ENCODE measurements at regions not wholly inside any gene's neighbourhood (a gene's known extent, or its start where the extent isn't known, plus 50 kb on each side); places are given as distances from the start of the nearest gene placed in this dataset.

DNA sequence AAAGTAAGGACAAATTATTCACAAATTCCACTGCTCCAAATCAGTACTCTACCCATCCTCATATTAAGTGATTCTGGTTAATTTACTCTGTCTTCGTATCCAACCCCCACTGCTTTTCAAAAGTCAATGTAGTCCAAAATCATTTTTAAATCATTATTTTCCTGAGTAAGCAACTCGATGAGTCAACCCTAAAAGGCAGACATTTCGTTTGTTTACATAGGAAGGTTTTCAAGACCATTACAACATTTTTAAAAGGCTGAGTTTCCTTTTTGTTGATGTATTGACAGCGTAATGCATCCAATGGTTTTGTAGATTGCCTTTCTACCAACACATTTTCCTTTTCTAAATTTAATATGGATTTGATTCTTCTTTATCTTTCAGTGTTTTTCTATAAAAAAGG is 523.0 kb upstream of the ANKRD30A start:
- Histone ChIP-seq H3K27me3 (no peaks in the 10 kb centered on the region), H3K4me1 (peaks cover 0 to 18% (median 0%) of the 10 kb centered on the region in 4 donors), H3K4me3 (no peak overlapping the region), H3K27ac (no peak overlapping the region), H3K9me3 (no peaks in the 10 kb centered on the region), H3K36me3 (no peaks in the 10 kb centered on the region)
- WGBS, 2 donors = 25 to 30% methylated on average over 4 of the region's 4 CpGs
- no peak for DNase-seq (ENCODE audit: low spot score in 2 of 2)
- TF ChIP-seq CTCF (IDR thresholded peaks at IDR 0.05) = no peak
- TF ChIP-seq EP300 (IDR thresholded peaks at IDR 0.05) = no peak
- TF ChIP-seq POLR2A (IDR thresholded peaks at IDR 0.05) = no peak

GRCh38 chr10:36597756-36598320 is 527.6 kb upstream of the ANKRD30A start:
- TF ChIP-seq POLR2A (IDR thresholded peaks at IDR 0.05) = no peak
- TF ChIP-seq EP300 (IDR thresholded peaks at IDR 0.05) = no peak
- no peak for TF ChIP-seq CTCF (IDR thresholded peaks at IDR 0.05)
- no peaks in the 10 kb centered on the region for H3K36me3 ChIP-seq
- H3K27me3 ChIP-seq = no peaks in the 10 kb centered on the region
- H3K27ac ChIP-seq = peak overlapping the region in 3 of 4 donors; percentile 17 to 44 (median 30)
- H3K9me3 ChIP-seq = no peaks in the 10 kb centered on the region
- H3K4me3 ChIP-seq = no peak overlapping the region
- 16 to 24% methylated on average over 3 of the region's 3 CpGs for WGBS, 2 donors
- peaks cover 0 to 20% (median 0%) of the 10 kb centered on the region in 4 donors for H3K4me1 ChIP-seq
- DNase-seq (ENCODE audit: low spot score in 2 of 2) = no peak

GRCh38 chr10:36592964-36593363 is 532.4 kb upstream of the ANKRD30A start:
- 88 to 95% methylated on average over 5 of the region's 5 CpGs for WGBS, 2 donors
- Histone ChIP-seq H3K36me3 (no peaks in the 10 kb centered on the region), H3K4me3 (no peak overlapping the region), H3K27ac (no peak overlapping the region), H3K9me3 (no peaks in the 10 kb centered on the region), H3K4me1 (peaks cover 0 to 8% (median 0%) of the 10 kb centered on the region in 4 donors), H3K27me3 (no peaks in the 10 kb centered on the region)
- DNase-seq (ENCODE audit: low spot score in 2 of 2) = no peak
- TF ChIP-seq CTCF (IDR thresholded peaks at IDR 0.05) (no peak), EP300 (IDR thresholded peaks at IDR 0.05) (no peak), POLR2A (IDR thresholded peaks at IDR 0.05) (no peak)

GRCh38 chr10:36591436-36591835 is 534.0 kb upstream of the ANKRD30A start:
- Histone ChIP-seq H3K36me3 (no peaks in the 10 kb centered on the region), H3K9me3 (no peaks in the 10 kb centered on the region), H3K27ac (no peak overlapping the region), H3K27me3 (no peaks in the 10 kb centered on the region), H3K4me1 (no peaks in the 10 kb centered on the region), H3K4me3 (no peak overlapping the region)
- no peak for DNase-seq (ENCODE audit: low spot score in 2 of 2)
- TF ChIP-seq CTCF (IDR thresholded peaks at IDR 0.05) (no peak), POLR2A (IDR thresholded peaks at IDR 0.05) (no peak), EP300 (IDR thresholded peaks at IDR 0.05) (no peak)
- 85 to 86% methylated on average over 2 of the region's 2 CpGs for WGBS, 2 donors

DNA sequence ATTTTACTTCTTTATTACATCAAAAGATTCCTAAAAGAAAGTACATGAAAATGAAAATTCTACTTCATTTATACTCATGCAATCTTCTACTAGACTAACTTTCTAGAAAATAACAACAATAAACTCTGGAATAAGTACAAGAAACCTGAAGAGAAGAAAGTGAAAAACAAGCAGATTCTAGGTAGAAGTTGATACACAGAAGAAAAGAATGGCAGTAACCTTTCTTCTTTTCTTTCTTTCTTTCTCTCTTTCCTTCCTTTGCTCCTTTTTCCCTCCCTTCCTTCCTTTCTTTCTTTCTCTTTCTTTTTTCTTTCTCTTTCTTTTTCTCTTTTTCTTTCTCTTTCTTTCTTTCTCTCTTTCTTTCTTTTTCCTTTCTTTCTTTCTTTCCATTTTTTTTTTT is 541.7 kb upstream of the ANKRD30A start:
- Histone ChIP-seq H3K27me3 (no peaks in the 10 kb centered on the region), H3K36me3 (no peaks in the 10 kb centered on the region), H3K27ac (no peak overlapping the region), H3K4me1 (peaks cover 0 to 5% (median 0%) of the 10 kb centered on the region in 4 donors), H3K4me3 (no peak overlapping the region), H3K9me3 (no peaks in the 10 kb centered on the region)
- DNase-seq (ENCODE audit: low spot score in 2 of 2) = no peak
- no peak for TF ChIP-seq POLR2A (IDR thresholded peaks at IDR 0.05)
- TF ChIP-seq EP300 (IDR thresholded peaks at IDR 0.05) = no peak
- TF ChIP-seq CTCF (IDR thresholded peaks at IDR 0.05) = no peak
